Mesendoderm (in vitro differentiated cells): ENCODE measurements at regions not wholly inside any gene's neighbourhood (a gene's known extent, or its start where the extent isn't known, plus 50 kb on each side); places are given as distances from the start of the nearest gene placed in this dataset.
"Not testable (repeated sequence)": the region's sequence is repeated elsewhere in the genome, so short reads cannot be mapped to it uniquely, and the experiment has no call there.

ENCODE experiments used
- DNase-seq: peaks from one replicate; pipeline ENCODE4 v3.0.0; 2013
- H2AK5ac ChIP-seq: 2 replicates; pipeline ENCODE4 v1.6.1; 2013; ENCODE audit warnings: low read length, inconsistent platforms
- H2BK120ac ChIP-seq: 2 replicates; pipeline ENCODE4 v1.6.1; 2013; ENCODE audit warnings: low read depth, mild to moderate bottlenecking, low read length, moderate library complexity, mixed read lengths
- H2BK15ac ChIP-seq: replicated peaks from 2 replicates; pipeline ENCODE4 v1.6.1; 2013; ENCODE audit warnings: low read depth, mild to moderate bottlenecking, moderate library complexity
- H2BK5ac ChIP-seq: 2 replicates; pipeline ENCODE4 v1.6.1; 2013; ENCODE audit warnings: low read length, inconsistent platforms
- H3K18ac ChIP-seq: 2 replicates; pipeline ENCODE4 v1.6.1; 2013; ENCODE audit warnings: mild to moderate bottlenecking, low read length, mixed read lengths
- H3K23ac ChIP-seq: one replicate; pipeline ENCODE4 v1.6.1; 2013; ENCODE audit warnings: low read length
- H3K27ac ChIP-seq: 2 replicates; pipeline ENCODE4 v1.5.1; 2013; ENCODE audit warnings: low read depth, mild to moderate bottlenecking, inconsistent platforms, low read length, moderate library complexity
- H3K27me3 ChIP-seq: 2 replicates; pipeline ENCODE4 v1.6.1; 2013; ENCODE audit warnings: low read length, control low read depth, mild to moderate bottlenecking, inconsistent platforms; ENCODE audit not compliant: insufficient read depth, poor library complexity
- H3K36me3 ChIP-seq: 2 replicates; pipeline ENCODE4 v1.6.1; 2013; ENCODE audit warnings: low read length, inconsistent platforms; ENCODE audit not compliant: control insufficient read depth, insufficient read depth
- H3K4ac ChIP-seq: one replicate; pipeline ENCODE4 v1.6.1; 2013; ENCODE audit warnings: low read depth, mild to moderate bottlenecking, low read length, moderate library complexity
- H3K4me1 ChIP-seq: 2 replicates; pipeline ENCODE4 v1.6.1; 2013; ENCODE audit warnings: low read depth, low read length, inconsistent platforms; ENCODE audit not compliant: control insufficient read depth
- H3K4me2 ChIP-seq: 2 replicates; pipeline ENCODE4 v1.6.1; 2013; ENCODE audit warnings: low read length
- H3K4me3 ChIP-seq: 2 replicates; pipeline ENCODE4 v1.5.1; 2013; ENCODE audit warnings: mild to moderate bottlenecking, low read length
- H3K56ac ChIP-seq: one replicate; pipeline ENCODE4 v1.6.1; 2013; ENCODE audit warnings: low read length
- H3K79me1 ChIP-seq: 2 replicates; pipeline ENCODE4 v1.6.1; 2013; ENCODE audit warnings: low read length, inconsistent platforms
- H3K79me2 ChIP-seq: 2 replicates; pipeline ENCODE4 v1.6.1; 2013; ENCODE audit warnings: mild to moderate bottlenecking, low read length; ENCODE audit not compliant: control insufficient read depth, insufficient read depth
- H3K9ac ChIP-seq: 2 replicates; pipeline ENCODE4 v1.6.1; 2013; ENCODE audit warnings: low read length, inconsistent platforms
- H4K5ac ChIP-seq: one replicate; pipeline ENCODE4 v1.6.1; 2013; ENCODE audit warnings: low read length
- H4K8ac ChIP-seq: one replicate; pipeline ENCODE4 v1.6.1; 2013; ENCODE audit warnings: low read depth, mild to moderate bottlenecking, control low read depth, low read length, moderate library complexity
- WGBS: extraction: QIAGEN DNeasy Blood & Tissue Kit; methylation state at CpG from one replicate; pipeline ENCODE4 v1.1.7; 2013; ENCODE audit warnings: low lambda C conversion rate, missing lambda C conversion rate; ENCODE audit not compliant: insufficient coverage; ENCODE audit errors: extremely low coverage; 5-methylcytosine and 5-hydroxymethylcytosine counted together

- no CpG with 5 or more reads among the region's 12 CpGs for WGBS
Measured at GRCh38 chr5:54868511-54869483, 116.6 kb downstream of the ESM1 start.

GRCh38 chr5:54867310-54867944 lies 118.0 kb downstream of the ESM1 start:
- DNase-seq: peak; percentile 48
- no peak overlapping the region for H3K4me2 ChIP-seq
- H3K79me1 ChIP-seq: no peaks in the 10 kb centered on the region
- H2BK120ac ChIP-seq: no peak overlapping the region
- no peak overlapping the region for H2AK5ac ChIP-seq
- no peak overlapping the region for H3K27ac ChIP-seq
- no peaks in the 10 kb centered on the region for H3K36me3 ChIP-seq
- no peak overlapping the region for H3K23ac ChIP-seq
- no peak overlapping the region for H4K8ac ChIP-seq
- H3K27me3 ChIP-seq: no peaks in the 10 kb centered on the region
- no peak overlapping the region for H4K5ac ChIP-seq
- no peak overlapping the region for H3K4me3 ChIP-seq
- H3K79me2 ChIP-seq: no peaks in the 10 kb centered on the region
- peak overlapping the region; percentile 62 for H3K4ac ChIP-seq
- H3K9ac ChIP-seq: no peak overlapping the region
- H3K4me1 ChIP-seq: peaks cover 7% of the 10 kb centered on the region
- no peak overlapping the region for H2BK5ac ChIP-seq
- no peak overlapping the region for H3K18ac ChIP-seq
- no CpG with 5 or more reads among the region's 7 CpGs for WGBS
- no peak overlapping the region for H2BK15ac ChIP-seq
- no peak overlapping the region for H3K56ac ChIP-seq

More at GRCh38 chr5:54868511-54869483, 116.6 kb downstream of the ESM1 start:
- H3K23ac ChIP-seq: no peak overlapping the region
- H2AK5ac ChIP-seq: peak overlapping the region; percentile 47
- DNase-seq: no peak
- no peaks in the 10 kb centered on the region for H3K79me2 ChIP-seq
- H3K27me3 ChIP-seq: no peaks in the 10 kb centered on the region
- H3K27ac ChIP-seq: no peak overlapping the region
- H3K4me1 ChIP-seq: peaks cover 14% of the 10 kb centered on the region
- H3K18ac ChIP-seq: no peak overlapping the region
- H4K5ac ChIP-seq: no peak overlapping the region
- no peaks in the 10 kb centered on the region for H3K79me1 ChIP-seq
- H2BK120ac ChIP-seq: no peak overlapping the region
- H3K4me3 ChIP-seq: no peak overlapping the region
- H3K9ac ChIP-seq: no peak overlapping the region
- no peak overlapping the region for H2BK15ac ChIP-seq
- no peaks in the 10 kb centered on the region for H3K36me3 ChIP-seq
- H3K4ac ChIP-seq: no peak overlapping the region
- H2BK5ac ChIP-seq: peak overlapping the region; percentile 13
- no peak overlapping the region for H3K4me2 ChIP-seq
- H3K56ac ChIP-seq: no peak overlapping the region
- H4K8ac ChIP-seq: no peak overlapping the region

GRCh38 chr5:54864911-54865515 lies 120.4 kb downstream of the ESM1 start:
- not testable (repeated sequence) for DNase-seq, H3K23ac ChIP-seq, H2BK5ac ChIP-seq, H2BK120ac ChIP-seq, H2AK5ac ChIP-seq, H2BK15ac ChIP-seq, H3K4me3 ChIP-seq, H3K18ac ChIP-seq, H4K5ac ChIP-seq, H3K27ac ChIP-seq, H4K8ac ChIP-seq, H3K79me1 ChIP-seq, H3K36me3 ChIP-seq, H3K27me3 ChIP-seq, H3K4me2 ChIP-seq, H3K79me2 ChIP-seq, H3K9ac ChIP-seq, H3K4me1 ChIP-seq, H3K56ac ChIP-seq
- no CpG with 5 or more reads among the region's 44 CpGs for WGBS
- peak overlapping the region; percentile 9 for H3K4ac ChIP-seq

- no peak overlapping the region for H4K5ac ChIP-seq
- H3K4me3 ChIP-seq: no peak overlapping the region
- no peak overlapping the region for H3K27ac ChIP-seq
- no peaks in the 10 kb centered on the region for H3K79me1 ChIP-seq
- no peak overlapping the region for H2BK15ac ChIP-seq
- H2BK120ac ChIP-seq: no peak overlapping the region
- H3K79me2 ChIP-seq: no peaks in the 10 kb centered on the region
- H3K9ac ChIP-seq: no peak overlapping the region
- H3K56ac ChIP-seq: no peak overlapping the region
- no peak overlapping the region for H4K8ac ChIP-seq
- H3K23ac ChIP-seq: no peak overlapping the region
- H3K36me3 ChIP-seq: no peaks in the 10 kb centered on the region
- WGBS: no CpG with 5 or more reads among the region's 7 CpGs
- H3K4me1 ChIP-seq: no peaks in the 10 kb centered on the region
- H3K4me2 ChIP-seq: no peak overlapping the region
- no peak overlapping the region for H2BK5ac ChIP-seq
- no peaks in the 10 kb centered on the region for H3K27me3 ChIP-seq
- no peak overlapping the region for H2AK5ac ChIP-seq
- H3K4ac ChIP-seq: no peak overlapping the region
- no peak for DNase-seq
- H3K18ac ChIP-seq: no peak overlapping the region
Measured at GRCh38 chr5:54862036-54862435, 123.4 kb downstream of the ESM1 start.

GRCh38 chr5:54861212-54861894 lies 124.0 kb downstream of the ESM1 start:
- no CpG with 5 or more reads among the region's 5 CpGs for WGBS
- no peak overlapping the region for H3K56ac ChIP-seq
- H4K8ac ChIP-seq: no peak overlapping the region
- no peak overlapping the region for H3K23ac ChIP-seq
- H3K27me3 ChIP-seq: no peaks in the 10 kb centered on the region
- H2BK15ac ChIP-seq: no peak overlapping the region
- no peak overlapping the region for H3K4me2 ChIP-seq
- no peak overlapping the region for H3K4me3 ChIP-seq
- no peak overlapping the region for H4K5ac ChIP-seq
- no peaks in the 10 kb centered on the region for H3K4me1 ChIP-seq
- H3K27ac ChIP-seq: no peak overlapping the region
- H3K18ac ChIP-seq: no peak overlapping the region
- H2BK120ac ChIP-seq: no peak overlapping the region
- H2BK5ac ChIP-seq: no peak overlapping the region
- no peak overlapping the region for H3K9ac ChIP-seq
- H3K4ac ChIP-seq: no peak overlapping the region
- no peaks in the 10 kb centered on the region for H3K36me3 ChIP-seq
- no peak for DNase-seq
- no peaks in the 10 kb centered on the region for H3K79me2 ChIP-seq
- H3K79me1 ChIP-seq: no peaks in the 10 kb centered on the region
- H2AK5ac ChIP-seq: no peak overlapping the region
